ENCODE measurements at regions not wholly inside any gene's neighbourhood (a gene's known extent, or its start where the extent isn't known, plus 50 kb on each side); places are given as distances from the start of the nearest gene placed in this dataset.
A peak's percentile ranks its signal among the peaks of the same experiment; 100 is the strongest.
"Not testable (repeated sequence)": the region's sequence is repeated elsewhere in the genome, so short reads cannot be mapped to it uniquely, and the experiment has no call there.

GRCh38 chr7:26074919-26075318 lies 77.1 kb upstream of the NFE2L3 start:
- DNase-seq, result no peak
- H3K9me3 Mint-ChIP-seq, result no peaks in the 10 kb centered on the region
- peaks cover 35 to 44% (median 43%) of the 10 kb centered on the region in 3 donors for H3K27me3 Mint-ChIP-seq
- peaks cover 0 to 14% (median 8%) of the 10 kb centered on the region in 3 donors for H3K4me1 Mint-ChIP-seq
- no peak overlapping the region for H3K4me3 Mint-ChIP-seq
- no peak for ATAC-seq (ENCODE audit: low read depth in 2 of 2)
- H3K36me3 Mint-ChIP-seq, result no peaks in the 10 kb centered on the region
- no peak overlapping the region for H3K27ac Mint-ChIP-seq

- Mint-ChIP-seq H3K9me3 (no peaks in the 10 kb centered on the region), H3K4me3 (no peak overlapping the region), H3K27me3 (peaks cover 41 to 60% (median 54%) of the 10 kb centered on the region in 3 donors), H3K4me1 (peaks cover 0 to 14% (median 8%) of the 10 kb centered on the region in 3 donors), H3K36me3 (no peaks in the 10 kb centered on the region), H3K27ac (no peak overlapping the region)
- no peak for ATAC-seq (ENCODE audit: low read depth in 2 of 2)
- DNase-seq, result no peak
These were observed 75.3 kb upstream of the NFE2L3 start for GRCh38 chr7:26076691-26077090.

GRCh38 chr7:26078437-26079336 lies 73.3 kb upstream of the NFE2L3 start:
- Mint-ChIP-seq H3K9me3 (no peaks in the 10 kb centered on the region), H3K4me3 (peak overlapping the region in 2 of 8 donors; percentile 29 to 45), H3K36me3 (no peaks in the 10 kb centered on the region), H3K27me3 (peaks cover 45 to 50% (median 47%) of the 10 kb centered on the region in 3 donors), H3K4me1 (peaks cover 0 to 14% (median 8%) of the 10 kb centered on the region in 3 donors), H3K27ac (no peak overlapping the region)
- DNase-seq (peak; percentile 80), ATAC-seq (ENCODE audit: low read depth in 2 of 2) (peak; percentile 99 to 100)

DNA sequence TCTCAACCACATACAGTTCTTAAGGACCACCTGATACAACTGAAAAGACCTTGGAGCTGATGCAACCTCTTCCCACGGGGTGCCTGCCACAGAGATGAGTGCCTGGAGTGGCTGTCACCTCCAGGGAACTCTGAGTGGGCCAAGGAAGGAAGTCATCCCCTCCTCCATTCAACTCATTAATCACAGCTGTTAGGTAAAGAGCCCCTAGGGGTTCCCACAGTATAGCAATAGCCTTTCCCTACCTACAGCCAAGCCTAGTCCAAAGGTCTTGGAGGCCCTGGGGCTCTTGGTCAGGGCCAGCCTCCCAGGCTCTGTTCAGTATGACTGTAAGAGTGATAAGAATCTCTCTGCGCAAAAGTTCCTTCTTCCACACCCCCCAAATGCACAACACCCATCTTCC lies 70.4 kb upstream of the NFE2L3 start:
- peaks cover 0 to 14% (median 8%) of the 10 kb centered on the region in 3 donors for H3K4me1 Mint-ChIP-seq
- DNase-seq (no peak), ATAC-seq (ENCODE audit: low read depth in 2 of 2) (no peak)
- no peak overlapping the region for H3K27ac Mint-ChIP-seq
- H3K36me3 Mint-ChIP-seq, result peaks cover 0 to 5% of the 10 kb centered on the region in 2 donors
- H3K4me3 Mint-ChIP-seq, result no peak overlapping the region
- H3K9me3 Mint-ChIP-seq, result no peaks in the 10 kb centered on the region
- peaks cover 36 to 51% (median 45%) of the 10 kb centered on the region in 3 donors for H3K27me3 Mint-ChIP-seq

- H3K36me3 Mint-ChIP-seq, result peaks cover 0 to 5% of the 10 kb centered on the region in 2 donors
- H3K27me3 Mint-ChIP-seq, result peaks cover 32 to 40% (median 40%) of the 10 kb centered on the region in 3 donors
- no peaks in the 10 kb centered on the region for H3K9me3 Mint-ChIP-seq
- H3K27ac Mint-ChIP-seq, result no peak overlapping the region
- ATAC-seq (ENCODE audit: low read depth in 2 of 2) (no peak), DNase-seq (no peak)
- peaks cover 0 to 14% (median 8%) of the 10 kb centered on the region in 3 donors for H3K4me1 Mint-ChIP-seq
- H3K4me3 Mint-ChIP-seq, result no peak overlapping the region
These were observed 68.9 kb upstream of the NFE2L3 start for GRCh38 chr7:26083113-26083512.

GRCh38 chr7:26084418-26084817 lies 67.6 kb upstream of the NFE2L3 start:
- H3K9me3 Mint-ChIP-seq, result peaks cover 2 to 8% (median 6%) of the 10 kb centered on the region in 7 donors
- H3K4me3 Mint-ChIP-seq, result no peak overlapping the region
- peaks cover 8 to 10% (median 8%) of the 10 kb centered on the region in 3 donors for H3K4me1 Mint-ChIP-seq
- DNase-seq, result no peak
- peaks cover 24 to 38% (median 34%) of the 10 kb centered on the region in 3 donors for H3K27me3 Mint-ChIP-seq
- H3K36me3 Mint-ChIP-seq, result peaks cover 5 to 10% of the 10 kb centered on the region in 2 donors
- no peak overlapping the region for H3K27ac Mint-ChIP-seq
- no peak for ATAC-seq (ENCODE audit: low read depth in 2 of 2)

GRCh38 chr7:26085771-26086170 lies 66.2 kb upstream of the NFE2L3 start:
- Mint-ChIP-seq H3K4me3 (no peak overlapping the region), H3K36me3 (peaks cover 5 to 10% of the 10 kb centered on the region in 2 donors), H3K4me1 (peaks cover 13 to 20% (median 13%) of the 10 kb centered on the region in 3 donors), H3K27ac (no peak overlapping the region), H3K9me3 (peaks cover 6 to 13% (median 9%) of the 10 kb centered on the region in 7 donors), H3K27me3 (peaks cover 17 to 26% (median 22%) of the 10 kb centered on the region in 3 donors)
- ATAC-seq (ENCODE audit: low read depth in 2 of 2), result no peak
- DNase-seq, result no peak

- Mint-ChIP-seq H3K4me3 (no peak overlapping the region), H3K4me1 (peaks cover 17 to 30% (median 19%) of the 10 kb centered on the region in 3 donors), H3K27me3 (peaks cover 5 to 10% (median 9%) of the 10 kb centered on the region in 3 donors), H3K9me3 (peaks cover 6 to 13% (median 9%) of the 10 kb centered on the region in 7 donors), H3K36me3 (peaks cover 5 to 10% of the 10 kb centered on the region in 2 donors), H3K27ac (no peak overlapping the region)
- DNase-seq, result no peak
- no peak for ATAC-seq (ENCODE audit: low read depth in 2 of 2)
These were observed 64.5 kb upstream of the NFE2L3 start for GRCh38 chr7:26087321-26088091.

GRCh38 chr7:26089469-26089868 lies 62.5 kb upstream of the NFE2L3 start:
- peak overlapping the region in 5 of 6 donors; percentile 33 to 91 (median 59) for H3K27ac Mint-ChIP-seq
- DNase-seq, result peak; percentile 45
- not testable (repeated sequence) for H3K36me3 Mint-ChIP-seq, H3K27me3 Mint-ChIP-seq
- H3K4me3 Mint-ChIP-seq, result peak overlapping the region in 4 of 8 donors; percentile 7 to 73 (median 34)
- ATAC-seq (ENCODE audit: low read depth in 2 of 2), result peak; percentile 53 to 58
- H3K9me3 Mint-ChIP-seq, result peaks cover 6 to 13% (median 9%) of the 10 kb centered on the region in 7 donors
- H3K4me1 Mint-ChIP-seq, result peaks cover 17 to 30% (median 19%) of the 10 kb centered on the region in 3 donors

DNA sequence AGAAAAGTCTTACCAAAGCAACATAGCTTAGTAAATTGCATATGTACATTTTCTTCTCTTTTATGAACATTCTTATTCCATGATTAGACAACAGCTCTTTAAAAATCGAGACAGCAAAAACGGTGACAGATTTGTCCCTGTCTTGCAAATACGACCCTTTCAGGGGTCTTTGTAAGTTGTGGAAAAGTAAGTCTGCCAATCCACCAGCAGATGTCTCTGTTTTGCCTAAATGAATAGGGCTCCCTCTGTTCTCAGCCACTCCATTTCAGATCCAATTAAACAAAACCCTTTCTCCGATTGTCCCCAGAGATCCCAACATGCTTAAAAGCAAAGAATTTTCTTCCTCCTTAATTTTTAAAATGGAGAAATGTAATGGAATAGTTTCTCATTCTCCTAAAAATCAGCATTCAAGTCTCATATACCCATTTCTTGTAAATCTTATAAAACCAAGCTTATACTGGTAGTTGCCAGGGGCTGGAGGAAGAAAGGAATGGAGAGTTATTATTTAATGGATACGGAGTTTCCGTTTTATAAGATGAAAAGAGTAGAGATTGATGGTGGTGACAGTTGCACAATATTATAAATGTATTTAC lies 61.0 kb upstream of the NFE2L3 start:
- Mint-ChIP-seq H3K9me3 (peaks cover 6 to 13% (median 9%) of the 10 kb centered on the region in 7 donors), H3K4me3 (peak overlapping the region in 5 of 8 donors; percentile 20 to 48 (median 34)), H3K4me1 (peaks cover 17 to 31% (median 19%) of the 10 kb centered on the region in 3 donors), H3K27me3 (no peaks in the 10 kb centered on the region), H3K36me3 (peaks cover 5% of the 10 kb centered on the region in 2 donors), H3K27ac (peak overlapping the region in 1 of 6 donors; percentile 63)
- ATAC-seq (ENCODE audit: low read depth in 2 of 2) (peak in 1 of 2 donors; percentile 55), DNase-seq (peak; percentile 23)

DNA sequence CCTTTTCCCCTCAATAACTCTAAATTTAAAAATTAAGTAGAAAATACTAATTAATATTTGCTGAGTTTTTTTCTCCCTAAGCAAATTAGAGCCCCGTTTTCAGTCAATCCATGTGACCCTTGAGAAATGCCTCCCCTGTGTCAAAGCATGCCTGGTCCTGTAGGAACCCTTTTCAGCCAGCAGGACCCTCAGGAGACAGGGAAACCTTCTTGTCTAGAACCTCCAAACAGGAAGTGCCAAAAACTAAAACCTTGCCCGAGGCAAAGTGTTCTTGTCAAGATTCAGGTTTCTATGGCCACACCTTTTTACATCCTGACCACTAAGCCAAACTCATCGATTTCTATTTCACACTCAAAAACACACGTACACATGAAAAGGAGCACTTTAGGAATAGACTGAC lies 60.1 kb upstream of the NFE2L3 start:
- Mint-ChIP-seq H3K4me3 (no peak overlapping the region), H3K9me3 (peaks cover 6 to 13% (median 9%) of the 10 kb centered on the region in 7 donors), H3K36me3 (peaks cover 5% of the 10 kb centered on the region in 2 donors), H3K27ac (no peak overlapping the region), H3K27me3 (no peaks in the 10 kb centered on the region), H3K4me1 (peaks cover 18 to 40% (median 19%) of the 10 kb centered on the region in 3 donors)
- ATAC-seq (ENCODE audit: low read depth in 2 of 2) (no peak), DNase-seq (no peak)

DNA sequence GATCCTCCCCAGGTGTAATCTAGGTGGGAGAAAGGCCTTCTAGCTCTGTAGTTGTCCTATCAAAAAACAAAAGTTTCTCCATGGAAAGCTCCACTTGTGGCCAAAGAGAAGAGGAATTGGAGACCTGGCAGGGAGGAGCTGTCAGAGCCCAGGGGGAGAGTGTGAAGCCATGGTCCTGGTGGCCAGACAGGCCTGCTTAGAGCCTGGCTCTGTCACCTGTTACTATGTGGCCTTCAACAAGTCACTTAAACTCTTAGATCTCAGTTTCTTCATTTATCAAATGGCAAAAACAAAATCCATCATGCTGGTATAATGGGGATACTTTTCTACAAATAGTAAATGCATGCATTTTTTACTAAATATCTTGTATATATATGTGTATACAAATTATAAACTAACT lies 59.0 kb upstream of the NFE2L3 start:
- no peak for ATAC-seq (ENCODE audit: low read depth in 2 of 2)
- no peaks in the 10 kb centered on the region for H3K27me3 Mint-ChIP-seq
- no peak for DNase-seq
- H3K36me3 Mint-ChIP-seq, result peaks cover 5% of the 10 kb centered on the region in 2 donors
- peaks cover 29 to 51% (median 29%) of the 10 kb centered on the region in 3 donors for H3K4me1 Mint-ChIP-seq
- peaks cover 6 to 13% (median 9%) of the 10 kb centered on the region in 7 donors for H3K9me3 Mint-ChIP-seq
- H3K27ac Mint-ChIP-seq, result no peak overlapping the region
- H3K4me3 Mint-ChIP-seq, result no peak overlapping the region

DNA sequence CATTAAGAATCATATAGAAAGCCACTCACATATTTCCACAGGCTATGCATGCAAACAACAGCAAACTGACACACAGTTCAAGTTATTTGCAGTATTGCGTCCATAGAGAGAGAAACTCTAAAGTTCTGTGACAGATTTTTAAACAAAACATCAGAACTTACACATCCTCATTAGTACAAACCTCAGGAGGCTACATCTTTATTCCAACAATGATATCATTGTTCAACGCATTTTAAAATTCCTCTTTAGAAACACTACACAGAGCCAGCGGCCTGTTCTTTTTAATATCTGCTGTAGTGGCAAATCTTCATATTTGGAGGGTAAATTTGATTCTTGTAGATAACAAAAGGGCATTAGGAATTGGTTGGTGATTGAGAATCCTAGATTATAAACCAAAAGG lies 55.9 kb upstream of the NFE2L3 start:
- Mint-ChIP-seq H3K27ac (no peak overlapping the region), H3K36me3 (no peaks in the 10 kb centered on the region), H3K9me3 (no peaks in the 10 kb centered on the region), H3K4me3 (no peak overlapping the region), H3K4me1 (peaks cover 18 to 43% (median 25%) of the 10 kb centered on the region in 3 donors), H3K27me3 (no peaks in the 10 kb centered on the region)
- ATAC-seq (ENCODE audit: low read depth in 2 of 2), result no peak
- DNase-seq, result no peak

Data from naive B cell (primary cell).